Fibroblast of lung (primary cell): ENCODE measurements at regions not wholly inside any gene's neighbourhood (a gene's known extent, or its start where the extent isn't known, plus 50 kb on each side); places are given as distances from the start of the nearest gene placed in this dataset.

ENCODE experiments used
- CTCF ChIP-seq, 2 donors: IDR thresholded peaks in 1 of 2; conservative IDR thresholded peaks in 1 of 2; 1 replicate in 1 of 2; 2 replicates in 1 of 2; pipeline ENCODE4 v1.5.1; 2011 to 2012; ENCODE audit warnings: low read length in 2 of 2, control low read depth in 1 of 2, inconsistent platforms in 1 of 2, low read depth in 1 of 2, mild to moderate bottlenecking in 1 of 2
- EZH2 ChIP-seq: IDR thresholded peaks from 2 replicates; pipeline ENCODE4 v1.5.1; 2012; ENCODE audit warnings: low read length, control low read depth, mild to moderate bottlenecking; ENCODE audit errors: missing control alignments

- no peak for TF ChIP-seq CTCF (conservative IDR thresholded peaks at IDR 0.05 in 1 of 2, IDR thresholded peaks at IDR 0.05 in 1 of 2; ENCODE audit: low read depth in 1 of 2, low read length in 2 of 2)
- TF ChIP-seq EZH2, result no peak
These were observed 181.5 kb upstream of the MOCS2 start for GRCh38 chr5:53291047-53291446.
